MM.1S (cell line): ENCODE measurements at regions not wholly inside any gene's neighbourhood (a gene's known extent, or its start where the extent isn't known, plus 50 kb on each side); places are given as distances from the start of the nearest gene placed in this dataset.
A peak's percentile ranks its signal among the peaks of the same experiment; 100 is the strongest.
"Not testable (repeated sequence)": the region's sequence is repeated elsewhere in the genome, so short reads cannot be mapped to it uniquely, and the experiment has no call there.

Experiments used
- DNase-seq: peaks from one replicate; pipeline ENCODE4 v3.0.0-alpha.2; 2015
- H2AFZ ChIP-seq: fragments of 300-600 bp; sonication (generic); 2 replicates; pipeline ENCODE4 v1.6.0; 2016; ENCODE audit warnings: antibody characterized with exemption, low read length
- H3F3A ChIP-seq: fragments of 300-600 bp; sonication (generic); 2 replicates; pipeline ENCODE4 v1.6.1; 2016; ENCODE audit warnings: mild to moderate bottlenecking, antibody characterized with exemption, low read length, moderate library complexity, mixed read lengths; ENCODE audit not compliant: insufficient read depth
- H3K27ac ChIP-seq: fragments of 300-600 bp; sonication (generic); 2 replicates; pipeline ENCODE4 v1.5.1; 2016; ENCODE audit warnings: mild to moderate bottlenecking, low read length
- H3K27me3 ChIP-seq: fragments of 300-600 bp; sonication (generic); replicated peaks from 2 replicates; pipeline ENCODE4 v1.6.0; 2016; ENCODE audit warnings: low read length; ENCODE audit not compliant: insufficient read depth
- H3K36me3 ChIP-seq: fragments of 300-600 bp; sonication (generic); replicated peaks from 2 replicates; pipeline ENCODE4 v1.6.1; 2016; ENCODE audit warnings: mild to moderate bottlenecking, low read length, mixed read lengths; ENCODE audit not compliant: insufficient read depth
- H3K4me1 ChIP-seq: fragments of 300-600 bp; sonication (generic); 2 replicates; pipeline ENCODE4 v1.6.1; 2016; ENCODE audit warnings: low read length, mixed read lengths
- H3K4me2 ChIP-seq: fragments of 300-600 bp; sonication (generic); 2 replicates; pipeline ENCODE4 v1.6.0; 2016; ENCODE audit warnings: low read depth, low read length
- H3K4me3 ChIP-seq: fragments of 300-600 bp; sonication (generic); 2 replicates; pipeline ENCODE4 v1.5.1; 2016; ENCODE audit warnings: low read length, mixed read lengths
- H3K79me2 ChIP-seq: fragments of 300-600 bp; sonication (generic); 2 replicates; pipeline ENCODE4 v1.6.1; 2016; ENCODE audit warnings: mixed run types, low read length, mixed read lengths
- H3K9ac ChIP-seq: fragments of 300-600 bp; sonication (generic); 2 replicates; pipeline ENCODE4 v1.6.1; 2016; ENCODE audit warnings: low read length, mixed read lengths
- H3K9me2 ChIP-seq: fragments of 300-600 bp; sonication (generic); replicated peaks from 2 replicates; pipeline ENCODE4 v1.6.1; 2016; ENCODE audit warnings: mild to moderate bottlenecking, low read length, mixed read lengths; ENCODE audit not compliant: insufficient read depth
- H3K9me3 ChIP-seq: fragments of 300-600 bp; sonication (generic); replicated peaks from 2 replicates; pipeline ENCODE4 v1.6.1; 2016; ENCODE audit warnings: mild to moderate bottlenecking, low read length, mixed read lengths; ENCODE audit not compliant: insufficient read depth
- H4K20me1 ChIP-seq: fragments of 300-600 bp; sonication (generic); 2 replicates; pipeline ENCODE4 v1.6.1; 2016; ENCODE audit warnings: mild to moderate bottlenecking, low read length, moderate library complexity, mixed read lengths; ENCODE audit not compliant: insufficient read depth
- EZH2 ChIP-seq: fragments of 300-600 bp; sonication (generic); optimal IDR thresholded peaks from 2 replicates; pipeline ENCODE3; 2017; ENCODE audit warnings: low read depth, mild to moderate bottlenecking, antibody characterized with exemption, low read length, mixed read lengths
- EZH2phosphoT487 ChIP-seq: fragments of 300-600 bp; sonication (generic); IDR thresholded peaks from 2 replicates; pipeline ENCODE4 v1.6.1; 2018; ENCODE audit warnings: antibody characterized with exemption, low read length
- TF ChIP-seq, protein P1 (sequence below): fragments of 300-600 bp; sonication (generic); IDR thresholded peaks from 2 replicates; pipeline ENCODE4 v1.5.1; 2016; ENCODE audit warnings: antibody characterized with exemption, low read length, mixed read lengths

DNA sequence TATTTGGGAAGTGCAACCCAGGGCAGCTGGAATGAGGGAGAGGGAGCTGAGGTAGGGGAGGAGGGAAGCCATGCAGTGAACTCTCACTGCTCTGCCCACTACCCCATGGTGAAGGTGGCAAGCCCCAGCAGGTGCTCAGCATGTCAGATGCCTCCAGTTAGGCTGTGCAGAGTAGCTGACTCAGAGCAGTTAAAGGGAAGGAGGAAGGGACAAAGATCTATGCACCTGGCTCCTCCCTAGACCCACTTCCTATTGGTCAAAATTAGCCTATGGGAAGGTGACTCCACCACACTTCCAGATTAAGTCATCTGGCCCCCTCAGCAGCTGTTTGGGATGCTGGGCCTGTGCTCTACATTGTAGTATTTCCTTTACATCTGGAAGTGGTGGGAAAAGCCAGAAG lies 125.7 kb upstream of the MTPN start:
- H3K9me3 ChIP-seq = no peaks in the 10 kb centered on the region
- no peak overlapping the region for H2AFZ ChIP-seq
- H3K27ac ChIP-seq = no peak overlapping the region
- no peaks in the 10 kb centered on the region for H3K79me2 ChIP-seq
- H3K4me3 ChIP-seq = no peak overlapping the region
- H4K20me1 ChIP-seq = no peaks in the 10 kb centered on the region
- no peak for DNase-seq
- H3K9ac ChIP-seq = no peak overlapping the region
- no peaks in the 10 kb centered on the region for H3K4me1 ChIP-seq
- no peak overlapping the region for H3K4me2 ChIP-seq
- H3K9me2 ChIP-seq = no peaks in the 10 kb centered on the region
- H3K36me3 ChIP-seq = no peaks in the 10 kb centered on the region
- no peaks in the 10 kb centered on the region for H3K27me3 ChIP-seq
- no peak for TF ChIP-seq EZH2
- TF ChIP-seq, protein P1, sequence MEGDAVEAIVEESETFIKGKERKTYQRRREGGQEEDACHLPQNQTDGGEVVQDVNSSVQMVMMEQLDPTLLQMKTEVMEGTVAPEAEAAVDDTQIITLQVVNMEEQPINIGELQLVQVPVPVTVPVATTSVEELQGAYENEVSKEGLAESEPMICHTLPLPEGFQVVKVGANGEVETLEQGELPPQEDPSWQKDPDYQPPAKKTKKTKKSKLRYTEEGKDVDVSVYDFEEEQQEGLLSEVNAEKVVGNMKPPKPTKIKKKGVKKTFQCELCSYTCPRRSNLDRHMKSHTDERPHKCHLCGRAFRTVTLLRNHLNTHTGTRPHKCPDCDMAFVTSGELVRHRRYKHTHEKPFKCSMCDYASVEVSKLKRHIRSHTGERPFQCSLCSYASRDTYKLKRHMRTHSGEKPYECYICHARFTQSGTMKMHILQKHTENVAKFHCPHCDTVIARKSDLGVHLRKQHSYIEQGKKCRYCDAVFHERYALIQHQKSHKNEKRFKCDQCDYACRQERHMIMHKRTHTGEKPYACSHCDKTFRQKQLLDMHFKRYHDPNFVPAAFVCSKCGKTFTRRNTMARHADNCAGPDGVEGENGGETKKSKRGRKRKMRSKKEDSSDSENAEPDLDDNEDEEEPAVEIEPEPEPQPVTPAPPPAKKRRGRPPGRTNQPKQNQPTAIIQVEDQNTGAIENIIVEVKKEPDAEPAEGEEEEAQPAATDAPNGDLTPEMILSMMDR = no peak
- TF ChIP-seq EZH2phosphoT487 = no peak
- H3F3A ChIP-seq = no peaks in the 10 kb centered on the region

DNA sequence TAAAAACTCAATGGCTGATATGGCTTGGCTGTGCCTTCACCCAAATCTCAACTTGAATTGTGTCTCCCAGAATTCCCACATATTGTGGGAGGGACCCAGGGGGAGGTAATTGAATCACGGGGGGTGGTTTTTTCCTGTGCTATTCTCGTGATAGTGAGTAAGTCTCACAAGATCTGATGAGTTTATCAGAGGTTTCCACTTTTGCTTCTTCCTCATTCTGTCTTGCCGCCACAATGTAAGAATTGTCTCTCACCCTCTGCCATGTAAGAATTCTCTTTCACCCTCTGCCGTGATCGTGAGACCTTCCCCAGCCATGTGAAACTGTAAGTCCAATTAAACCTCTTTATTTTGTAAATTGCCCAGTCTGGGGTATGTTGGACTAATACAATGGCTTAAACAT lies 115.6 kb upstream of the MTPN start:
- H3F3A ChIP-seq, H4K20me1 ChIP-seq, H3K36me3 ChIP-seq, H3K9me2 ChIP-seq, H3K27ac ChIP-seq, H3K9me3 ChIP-seq, H3K27me3 ChIP-seq, H2AFZ ChIP-seq, H3K4me2 ChIP-seq, H3K79me2 ChIP-seq, H3K4me1 ChIP-seq, H3K4me3 ChIP-seq, H3K9ac ChIP-seq, DNase-seq: not testable (repeated sequence)

DNA sequence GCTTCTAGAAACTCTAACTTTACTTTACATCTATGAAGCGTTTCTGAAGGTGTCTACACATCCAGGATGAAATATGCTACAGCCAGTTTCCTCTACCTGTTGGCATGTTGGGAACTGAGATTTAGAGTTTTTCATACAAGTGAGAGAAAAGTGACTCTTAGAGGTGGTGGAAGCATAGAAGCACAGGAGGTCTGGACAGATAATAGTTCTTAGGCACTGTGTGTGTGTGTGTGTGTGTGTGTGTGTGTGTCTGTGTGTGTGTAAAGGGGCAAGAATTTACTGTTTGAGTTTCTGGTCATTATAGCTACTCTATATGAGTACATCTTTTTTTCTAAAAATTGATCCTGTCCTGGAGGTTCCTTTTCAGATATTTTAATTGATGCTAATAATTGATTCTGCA lies 110.7 kb upstream of the MTPN start:
- no peak overlapping the region for H3K27ac ChIP-seq
- H3K9me2 ChIP-seq = no peaks in the 10 kb centered on the region
- H3K4me1 ChIP-seq = no peaks in the 10 kb centered on the region
- no peaks in the 10 kb centered on the region for H3K36me3 ChIP-seq
- H3K79me2 ChIP-seq = no peaks in the 10 kb centered on the region
- H2AFZ ChIP-seq = no peak overlapping the region
- H3K4me3 ChIP-seq = no peak overlapping the region
- H3F3A ChIP-seq = no peaks in the 10 kb centered on the region
- no peak overlapping the region for H3K4me2 ChIP-seq
- H3K9ac ChIP-seq = no peak overlapping the region
- H3K27me3 ChIP-seq = no peaks in the 10 kb centered on the region
- no peaks in the 10 kb centered on the region for H3K9me3 ChIP-seq
- no peaks in the 10 kb centered on the region for H4K20me1 ChIP-seq
- DNase-seq = no peak
- no peak for TF ChIP-seq EZH2phosphoT487
- TF ChIP-seq, protein P1 = no peak
- no peak for TF ChIP-seq EZH2

DNA sequence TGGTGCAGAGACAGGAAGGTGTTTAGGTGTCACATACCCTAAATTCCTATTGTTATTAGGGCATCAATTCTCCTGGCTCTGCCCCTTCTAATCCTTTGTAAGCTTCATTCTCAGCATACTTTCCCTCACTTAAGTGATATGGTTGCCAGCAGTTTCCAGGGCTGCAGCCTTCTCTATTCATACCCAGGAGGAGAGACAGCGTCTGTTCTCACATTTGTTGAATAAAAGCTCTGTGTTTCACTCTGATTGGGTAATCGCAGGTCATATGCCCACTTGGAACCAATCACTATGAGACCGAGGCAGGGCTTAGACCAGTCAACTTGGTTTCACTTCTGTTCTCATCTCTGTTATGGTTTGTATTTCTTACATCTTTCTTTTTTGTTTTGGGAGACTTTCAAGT lies 109.6 kb upstream of the MTPN start:
- Histone ChIP-seq H2AFZ (peak overlapping the region; percentile 58), H4K20me1 (no peaks in the 10 kb centered on the region), H3K36me3 (no peaks in the 10 kb centered on the region), H3K4me1 (no peaks in the 10 kb centered on the region), H3K4me3 (peak overlapping the region; percentile 38), H3K4me2 (peak overlapping the region; percentile 28), H3K27me3 (no peaks in the 10 kb centered on the region), H3K9me2 (no peaks in the 10 kb centered on the region), H3F3A (no peaks in the 10 kb centered on the region), H3K9ac (no peak overlapping the region), H3K79me2 (no peaks in the 10 kb centered on the region), H3K27ac (no peak overlapping the region), H3K9me3 (no peaks in the 10 kb centered on the region)
- peak; percentile 89 for DNase-seq
- TF ChIP-seq EZH2 (no peak), EZH2phosphoT487 (no peak)
- TF ChIP-seq, protein P1 = no peak
